GM10266 (cell line): ENCODE measurements at regions not wholly inside any gene's neighbourhood (a gene's known extent, or its start where the extent isn't known, plus 50 kb on each side); places are given as distances from the start of the nearest gene placed in this dataset.
"Not testable (repeated sequence)": the region's sequence is repeated elsewhere in the genome, so short reads cannot be mapped to it uniquely, and the experiment has no call there.

Experiments
- DNase-seq: peaks from one replicate; pipeline ENCODE4 v3.0.0; 2012; ENCODE audit errors: extremely low spot score
- TF ChIP-seq, protein P1 (sequence below): IDR thresholded peaks from 2 replicates; pipeline ENCODE4 v1.5.1; 2012; ENCODE audit warnings: mild to moderate bottlenecking, low read depth; ENCODE audit not compliant: control insufficient read depth, insufficient read depth; ENCODE audit errors: missing control alignments

GRCh38 chrX:43283187-43283586 lies 372.9 kb upstream of the MAOA start:
- no peak for DNase-seq
- TF ChIP-seq, protein P1, sequence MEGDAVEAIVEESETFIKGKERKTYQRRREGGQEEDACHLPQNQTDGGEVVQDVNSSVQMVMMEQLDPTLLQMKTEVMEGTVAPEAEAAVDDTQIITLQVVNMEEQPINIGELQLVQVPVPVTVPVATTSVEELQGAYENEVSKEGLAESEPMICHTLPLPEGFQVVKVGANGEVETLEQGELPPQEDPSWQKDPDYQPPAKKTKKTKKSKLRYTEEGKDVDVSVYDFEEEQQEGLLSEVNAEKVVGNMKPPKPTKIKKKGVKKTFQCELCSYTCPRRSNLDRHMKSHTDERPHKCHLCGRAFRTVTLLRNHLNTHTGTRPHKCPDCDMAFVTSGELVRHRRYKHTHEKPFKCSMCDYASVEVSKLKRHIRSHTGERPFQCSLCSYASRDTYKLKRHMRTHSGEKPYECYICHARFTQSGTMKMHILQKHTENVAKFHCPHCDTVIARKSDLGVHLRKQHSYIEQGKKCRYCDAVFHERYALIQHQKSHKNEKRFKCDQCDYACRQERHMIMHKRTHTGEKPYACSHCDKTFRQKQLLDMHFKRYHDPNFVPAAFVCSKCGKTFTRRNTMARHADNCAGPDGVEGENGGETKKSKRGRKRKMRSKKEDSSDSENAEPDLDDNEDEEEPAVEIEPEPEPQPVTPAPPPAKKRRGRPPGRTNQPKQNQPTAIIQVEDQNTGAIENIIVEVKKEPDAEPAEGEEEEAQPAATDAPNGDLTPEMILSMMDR = no peak

DNA sequence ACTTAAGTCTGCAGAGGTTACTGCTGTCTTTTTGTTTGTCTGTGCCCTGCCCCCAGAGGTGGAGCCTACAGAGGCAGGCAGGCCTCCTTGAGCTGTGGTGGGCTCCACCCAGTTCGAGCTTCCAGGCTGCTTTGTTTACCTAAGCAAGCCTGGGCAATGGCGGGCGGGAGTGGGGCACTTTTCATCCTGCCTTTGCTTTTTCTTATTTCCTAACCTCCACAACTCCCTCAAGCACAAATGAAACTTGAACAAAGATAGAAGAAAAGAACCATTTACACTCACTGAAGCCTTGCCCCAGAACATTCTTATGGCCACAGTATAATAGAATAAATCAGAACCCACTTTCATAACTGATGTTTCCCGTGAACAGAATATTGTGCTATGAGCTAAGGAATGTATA lies 344.5 kb upstream of the MAOA start:
- not testable (repeated sequence) for DNase-seq

GRCh38 chrX:43313035-43313434 lies 343.1 kb upstream of the MAOA start:
- TF ChIP-seq, protein P1 = no peak
- no peak for DNase-seq

- DNase-seq = no peak
- TF ChIP-seq, protein P1 = no peak
Observed at GRCh38 chrX:43314525-43314924, 341.6 kb upstream of the MAOA start.

DNA sequence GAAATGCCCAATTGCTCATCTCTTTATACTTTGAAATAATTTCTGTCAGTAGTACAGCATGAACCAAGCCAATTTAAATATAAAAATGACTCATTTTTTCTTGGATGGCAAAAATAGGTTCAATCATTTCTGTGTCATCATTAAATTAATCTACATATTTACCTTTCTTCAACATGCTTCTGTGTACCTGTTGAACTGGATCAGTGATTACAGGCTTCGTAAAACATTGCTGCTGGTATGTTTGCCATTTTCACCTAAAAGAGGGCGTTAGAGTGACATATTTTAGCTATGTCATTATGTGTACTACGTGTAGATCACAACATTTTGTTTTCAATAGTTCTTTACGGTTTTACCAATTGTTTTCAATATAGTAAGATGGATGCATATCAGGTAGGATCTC lies 340.5 kb upstream of the MAOA start:
- DNase-seq = no peak
- TF ChIP-seq, protein P1 = no peak

DNA sequence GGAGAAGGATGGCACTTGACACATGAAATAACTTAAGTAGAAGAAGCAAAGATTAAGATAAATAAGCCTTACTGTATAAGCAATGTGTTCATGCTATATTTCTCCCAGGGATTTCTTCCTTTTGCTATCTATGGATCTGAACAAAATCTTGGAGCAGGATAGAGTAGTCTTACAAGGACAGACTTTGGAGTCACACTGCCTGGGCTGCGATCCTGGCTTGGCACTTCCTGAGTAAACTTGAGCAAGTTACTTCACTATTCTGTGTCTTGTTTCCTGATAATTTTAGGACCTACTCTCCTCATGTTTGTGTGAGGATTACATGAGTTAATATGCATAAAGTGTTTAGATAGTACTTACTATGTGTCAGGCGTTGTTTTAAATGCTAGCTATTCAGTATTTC lies 340.0 kb upstream of the MAOA start:
- DNase-seq = no peak
- TF ChIP-seq, protein P1 = no peak

GRCh38 chrX:43317378-43317777 lies 338.7 kb upstream of the MAOA start:
- no peak for DNase-seq
- TF ChIP-seq, protein P1 = no peak

DNA sequence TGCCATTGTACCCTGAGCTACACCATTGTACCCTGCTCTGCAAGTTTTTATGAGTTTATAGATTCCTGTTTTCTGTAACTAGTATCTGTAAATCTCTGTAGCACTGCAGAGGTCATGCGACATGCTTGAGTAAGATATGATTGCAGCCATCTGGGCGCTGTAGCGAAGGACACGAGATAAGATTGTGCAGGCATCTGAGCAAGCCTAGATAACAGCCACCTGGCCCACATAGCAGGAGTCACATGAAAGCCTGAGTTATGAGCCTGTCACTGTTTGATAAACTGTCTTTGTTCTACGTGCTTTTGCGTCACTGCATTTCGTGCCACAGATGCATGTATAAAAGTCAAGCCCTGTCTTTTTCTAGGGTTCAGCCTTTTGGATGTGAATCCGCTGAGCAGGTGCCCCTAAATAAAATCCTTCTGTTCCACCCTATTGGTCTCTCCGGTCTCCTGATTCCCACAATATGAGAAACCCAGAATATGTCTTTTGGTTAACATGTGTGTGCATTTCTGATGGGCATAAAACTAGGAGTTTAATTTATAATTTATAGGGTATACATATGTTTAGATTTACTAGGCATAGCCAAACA lies 327.6 kb upstream of the MAOA start:
- DNase-seq = no peak
- TF ChIP-seq, protein P1 = no peak
